GM12878 (cell line): ENCODE measurements at regions not wholly inside any gene's neighbourhood (a gene's known extent, or its start where the extent isn't known, plus 50 kb on each side); places are given as distances from the start of the nearest gene placed in this dataset.

Source experiments
- NFIC ChIP-seq: IDR thresholded peaks from 2 replicates; pipeline ENCODE4 v1.6.1; 2012; ENCODE audit warnings: low read depth, mild to moderate bottlenecking, inconsistent platforms, low read length, moderate library complexity
- POLR2A ChIP-seq: IDR thresholded peaks from 2 replicates; pipeline ENCODE4 v1.6.1; 2011; ENCODE audit warnings: low read depth, mild to moderate bottlenecking, low read length
- TAF1 ChIP-seq: IDR thresholded peaks from 2 replicates; pipeline ENCODE4 v1.6.1; 2011; ENCODE audit warnings: mild to moderate bottlenecking, low read depth, low read length, borderline replicate concordance
- TBL1XR1 ChIP-seq: IDR thresholded peaks from 2 replicates; pipeline ENCODE4 v1.6.1; 2012; ENCODE audit warnings: low read depth, low read length, improper control_type of control experiment
- ZNF217 ChIP-seq: fragments of 450-650 bp; IDR thresholded peaks from 2 replicates; pipeline ENCODE4 v1.6.1; 2017; ENCODE audit warnings: antibody characterized with exemption, mild to moderate bottlenecking
- ZNF274 ChIP-seq: IDR thresholded peaks from one replicate; pipeline ENCODE4 v1.8.0; 2011; ENCODE audit not compliant: insufficient read length, insufficient read depth
- TF ChIP-seq, protein P1 (sequence below): IDR thresholded peaks from 2 replicates; pipeline ENCODE4 v1.6.1; 2012; ENCODE audit warnings: improper control_type of control experiment, low read depth, low read length; ENCODE audit not compliant: insufficient replicate concordance
- TF ChIP-seq, protein P2 (sequence below), 3 experiments: IDR thresholded peaks in 2 of 3; conservative IDR thresholded peaks in 1 of 3; 2 replicates each; pipeline ENCODE4 v1.5.1; 2011; ENCODE audit warnings: low read depth in 3 of 3, low read length in 3 of 3, mild to moderate bottlenecking in 3 of 3, control low read depth in 2 of 3, moderate library complexity in 2 of 3, inconsistent platforms in 1 of 3, mixed read lengths in 1 of 3; ENCODE audit not compliant: control insufficient read depth in 2 of 3, insufficient read depth in 1 of 3; ENCODE audit errors: extremely low read depth in 1 of 3
- TF ChIP-seq, protein P3 (sequence below): IDR thresholded peaks from 2 replicates; pipeline ENCODE4 v1.6.1; 2011; ENCODE audit warnings: low read depth, mild to moderate bottlenecking, low read length, moderate library complexity, borderline replicate concordance; ENCODE audit errors: extremely low read depth

DNA sequence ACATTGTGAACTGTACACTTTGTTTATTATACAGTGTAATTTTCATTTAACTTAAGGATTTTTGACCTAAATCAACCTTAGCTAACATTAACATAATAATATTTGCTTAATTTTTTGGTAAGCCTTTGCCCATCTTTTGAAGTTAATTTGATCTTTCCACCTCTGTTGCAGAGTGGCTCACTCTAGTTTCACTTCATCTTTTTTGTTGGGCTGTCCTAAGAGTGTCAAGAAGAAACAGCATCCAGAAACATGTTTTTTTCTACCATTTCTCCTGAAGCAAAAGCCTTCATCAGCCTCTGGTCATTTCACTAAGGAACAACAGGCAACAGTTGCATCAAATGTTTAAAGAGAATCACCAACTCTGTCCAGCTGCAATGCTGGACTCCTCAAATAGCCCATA, 824.7 kb downstream of the REEP3 start:
- TF ChIP-seq TAF1 (no peak), TBL1XR1 (no peak), ZNF274 (no peak), ZNF217 (no peak), NFIC (no peak), POLR2A (no peak)
- TF ChIP-seq, protein P1, sequence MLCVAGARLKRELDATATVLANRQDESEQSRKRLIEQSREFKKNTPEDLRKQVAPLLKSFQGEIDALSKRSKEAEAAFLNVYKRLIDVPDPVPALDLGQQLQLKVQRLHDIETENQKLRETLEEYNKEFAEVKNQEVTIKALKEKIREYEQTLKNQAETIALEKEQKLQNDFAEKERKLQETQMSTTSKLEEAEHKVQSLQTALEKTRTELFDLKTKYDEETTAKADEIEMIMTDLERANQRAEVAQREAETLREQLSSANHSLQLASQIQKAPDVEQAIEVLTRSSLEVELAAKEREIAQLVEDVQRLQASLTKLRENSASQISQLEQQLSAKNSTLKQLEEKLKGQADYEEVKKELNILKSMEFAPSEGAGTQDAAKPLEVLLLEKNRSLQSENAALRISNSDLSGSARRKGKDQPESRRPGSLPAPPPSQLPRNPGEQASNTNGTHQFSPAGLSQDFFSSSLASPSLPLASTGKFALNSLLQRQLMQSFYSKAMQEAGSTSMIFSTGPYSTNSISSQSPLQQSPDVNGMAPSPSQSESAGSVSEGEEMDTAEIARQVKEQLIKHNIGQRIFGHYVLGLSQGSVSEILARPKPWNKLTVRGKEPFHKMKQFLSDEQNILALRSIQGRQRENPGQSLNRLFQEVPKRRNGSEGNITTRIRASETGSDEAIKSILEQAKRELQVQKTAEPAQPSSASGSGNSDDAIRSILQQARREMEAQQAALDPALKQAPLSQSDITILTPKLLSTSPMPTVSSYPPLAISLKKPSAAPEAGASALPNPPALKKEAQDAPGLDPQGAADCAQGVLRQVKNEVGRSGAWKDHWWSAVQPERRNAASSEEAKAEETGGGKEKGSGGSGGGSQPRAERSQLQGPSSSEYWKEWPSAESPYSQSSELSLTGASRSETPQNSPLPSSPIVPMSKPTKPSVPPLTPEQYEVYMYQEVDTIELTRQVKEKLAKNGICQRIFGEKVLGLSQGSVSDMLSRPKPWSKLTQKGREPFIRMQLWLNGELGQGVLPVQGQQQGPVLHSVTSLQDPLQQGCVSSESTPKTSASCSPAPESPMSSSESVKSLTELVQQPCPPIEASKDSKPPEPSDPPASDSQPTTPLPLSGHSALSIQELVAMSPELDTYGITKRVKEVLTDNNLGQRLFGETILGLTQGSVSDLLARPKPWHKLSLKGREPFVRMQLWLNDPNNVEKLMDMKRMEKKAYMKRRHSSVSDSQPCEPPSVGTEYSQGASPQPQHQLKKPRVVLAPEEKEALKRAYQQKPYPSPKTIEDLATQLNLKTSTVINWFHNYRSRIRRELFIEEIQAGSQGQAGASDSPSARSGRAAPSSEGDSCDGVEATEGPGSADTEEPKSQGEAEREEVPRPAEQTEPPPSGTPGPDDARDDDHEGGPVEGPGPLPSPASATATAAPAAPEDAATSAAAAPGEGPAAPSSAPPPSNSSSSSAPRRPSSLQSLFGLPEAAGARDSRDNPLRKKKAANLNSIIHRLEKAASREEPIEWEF = no peak
- TF ChIP-seq, protein P2, sequence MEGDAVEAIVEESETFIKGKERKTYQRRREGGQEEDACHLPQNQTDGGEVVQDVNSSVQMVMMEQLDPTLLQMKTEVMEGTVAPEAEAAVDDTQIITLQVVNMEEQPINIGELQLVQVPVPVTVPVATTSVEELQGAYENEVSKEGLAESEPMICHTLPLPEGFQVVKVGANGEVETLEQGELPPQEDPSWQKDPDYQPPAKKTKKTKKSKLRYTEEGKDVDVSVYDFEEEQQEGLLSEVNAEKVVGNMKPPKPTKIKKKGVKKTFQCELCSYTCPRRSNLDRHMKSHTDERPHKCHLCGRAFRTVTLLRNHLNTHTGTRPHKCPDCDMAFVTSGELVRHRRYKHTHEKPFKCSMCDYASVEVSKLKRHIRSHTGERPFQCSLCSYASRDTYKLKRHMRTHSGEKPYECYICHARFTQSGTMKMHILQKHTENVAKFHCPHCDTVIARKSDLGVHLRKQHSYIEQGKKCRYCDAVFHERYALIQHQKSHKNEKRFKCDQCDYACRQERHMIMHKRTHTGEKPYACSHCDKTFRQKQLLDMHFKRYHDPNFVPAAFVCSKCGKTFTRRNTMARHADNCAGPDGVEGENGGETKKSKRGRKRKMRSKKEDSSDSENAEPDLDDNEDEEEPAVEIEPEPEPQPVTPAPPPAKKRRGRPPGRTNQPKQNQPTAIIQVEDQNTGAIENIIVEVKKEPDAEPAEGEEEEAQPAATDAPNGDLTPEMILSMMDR (IDR thresholded peaks at IDR 0.05 in 2 of 3, conservative IDR thresholded peaks at IDR 0.05 in 1 of 3; ENCODE audit: control insufficient read depth in 2 of 3, extremely low read depth in 1 of 3, insufficient read depth in 1 of 3, low read depth in 3 of 3, low read length in 3 of 3) = no peak
- TF ChIP-seq, protein P3, sequence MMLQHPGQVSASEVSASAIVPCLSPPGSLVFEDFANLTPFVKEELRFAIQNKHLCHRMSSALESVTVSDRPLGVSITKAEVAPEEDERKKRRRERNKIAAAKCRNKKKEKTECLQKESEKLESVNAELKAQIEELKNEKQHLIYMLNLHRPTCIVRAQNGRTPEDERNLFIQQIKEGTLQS = no peak
